ENCODE measurements at regions not wholly inside any gene's neighbourhood (a gene's known extent, or its start where the extent isn't known, plus 50 kb on each side); places are given as distances from the start of the nearest gene placed in this dataset.
"Not testable (repeated sequence)": the region's sequence is repeated elsewhere in the genome, so short reads cannot be mapped to it uniquely, and the experiment has no call there.

DNA sequence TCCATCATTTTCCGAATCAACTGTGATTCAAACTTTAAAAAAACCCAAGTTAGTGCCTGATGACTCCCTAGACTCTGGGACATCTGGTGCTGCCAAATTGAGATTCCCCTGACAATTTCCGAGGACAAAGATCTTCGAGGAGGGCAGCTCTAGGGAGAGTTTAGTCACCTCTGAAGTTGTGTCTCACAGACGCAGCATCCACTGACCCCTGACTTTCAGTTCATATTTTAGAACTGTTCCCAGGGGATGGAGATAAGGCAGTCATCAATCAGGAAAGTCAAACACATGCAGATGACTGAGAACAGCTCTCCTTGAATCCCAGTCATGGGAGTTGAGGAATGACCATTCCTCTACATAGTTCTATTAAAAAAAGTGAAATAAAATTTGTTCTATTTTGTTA lies 643.9 kb downstream of the TRIML1 start:
- FAIRE-seq (no peak), DNase-seq (ENCODE audit: extremely low spot score, insufficient read length, low read depth) (no peak)

DNA sequence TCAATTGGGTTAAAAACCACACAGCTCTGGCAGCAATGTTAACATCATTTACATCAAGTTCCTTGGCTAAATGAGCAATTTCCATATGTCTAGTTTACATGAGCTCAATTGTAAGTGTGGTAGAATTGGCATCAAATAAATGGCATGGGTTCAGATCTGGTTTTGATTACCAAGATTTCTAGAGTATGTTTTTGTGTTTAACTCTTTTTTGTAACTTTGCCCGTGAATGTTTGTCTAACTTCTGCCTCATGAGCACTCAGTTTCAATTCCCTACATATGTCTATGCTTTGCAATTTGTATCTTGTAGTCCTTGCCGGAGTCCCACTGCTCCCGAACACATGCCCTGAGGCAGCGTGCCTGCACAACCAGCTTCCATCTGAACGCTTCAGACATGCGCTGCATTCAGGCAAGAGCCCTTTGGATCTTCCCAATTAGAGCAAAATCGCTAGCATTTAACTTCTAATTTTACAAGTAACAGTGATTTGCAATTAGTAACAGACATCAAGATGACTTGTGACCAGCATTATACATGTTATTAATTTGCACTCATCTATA lies 644.4 kb downstream of the TRIML1 start:
- DNase-seq (ENCODE audit: extremely low spot score, insufficient read length, low read depth) (no peak), FAIRE-seq (no peak)

DNA sequence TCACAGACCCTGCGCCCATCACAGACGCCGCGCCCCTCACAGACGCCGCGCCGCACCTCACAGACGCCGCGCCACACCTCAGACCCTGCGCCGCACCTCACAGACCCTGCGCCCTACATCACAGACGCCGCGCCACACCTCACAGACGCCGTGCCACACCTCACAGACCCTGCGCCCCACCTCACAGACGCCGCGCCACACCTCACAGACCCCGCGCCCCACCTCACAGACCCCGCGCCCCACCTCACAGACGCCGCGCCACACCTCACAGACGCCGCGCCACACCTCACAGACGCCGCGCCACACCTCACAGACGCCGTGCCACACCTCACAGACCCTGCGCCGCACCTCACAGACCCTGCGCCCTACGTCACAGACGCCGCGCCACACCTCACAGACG lies 657.4 kb downstream of the TRIML1 start:
- FAIRE-seq; DNase-seq (ENCODE audit: extremely low spot score, insufficient read length, low read depth): not testable (repeated sequence)

DNA sequence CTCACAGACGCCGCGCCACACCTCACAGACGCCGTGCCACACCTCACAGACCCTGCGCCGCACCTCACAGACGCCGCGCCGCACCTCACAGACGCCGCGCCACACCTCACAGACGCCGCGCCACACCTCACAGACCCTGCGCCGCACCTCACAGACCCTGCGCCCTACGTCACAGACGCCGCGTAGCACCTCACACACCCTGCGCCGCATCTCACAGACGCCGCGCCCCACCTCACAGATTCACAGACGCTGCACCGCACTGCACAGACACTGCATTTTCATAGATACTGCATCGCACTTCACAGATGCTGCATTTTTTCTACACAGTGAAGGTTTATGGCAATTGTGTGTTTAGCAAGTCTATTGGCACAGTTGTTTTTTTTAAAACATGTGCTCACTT lies 657.8 kb downstream of the TRIML1 start:
- DNase-seq (ENCODE audit: extremely low spot score, insufficient read length, low read depth), result not testable (repeated sequence)

DNA sequence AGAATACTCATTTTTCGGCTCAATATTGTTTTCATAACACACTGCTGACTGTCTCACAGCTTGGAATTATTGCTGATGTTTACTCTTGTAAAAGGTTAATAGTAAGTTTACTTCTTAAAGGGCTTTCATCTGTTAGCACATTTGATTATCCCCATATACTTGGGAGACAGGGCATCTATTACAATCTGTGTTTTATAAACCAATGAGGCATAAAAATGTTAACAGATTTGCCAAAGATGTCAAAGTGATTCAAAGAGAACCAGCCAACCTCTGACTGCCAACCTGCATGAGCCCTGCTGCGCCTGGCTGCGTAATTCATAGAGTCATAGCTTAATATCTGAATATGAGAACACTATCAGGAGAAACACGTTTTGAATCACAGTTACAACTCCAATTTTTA lies 665.6 kb downstream of the TRIML1 start:
- DNase-seq (ENCODE audit: extremely low spot score, insufficient read length, low read depth) (no peak), FAIRE-seq (no peak)

More for the DNA sequence above, 657.8 kb downstream of the TRIML1 start:
- FAIRE-seq, result not testable (repeated sequence)

DNA sequence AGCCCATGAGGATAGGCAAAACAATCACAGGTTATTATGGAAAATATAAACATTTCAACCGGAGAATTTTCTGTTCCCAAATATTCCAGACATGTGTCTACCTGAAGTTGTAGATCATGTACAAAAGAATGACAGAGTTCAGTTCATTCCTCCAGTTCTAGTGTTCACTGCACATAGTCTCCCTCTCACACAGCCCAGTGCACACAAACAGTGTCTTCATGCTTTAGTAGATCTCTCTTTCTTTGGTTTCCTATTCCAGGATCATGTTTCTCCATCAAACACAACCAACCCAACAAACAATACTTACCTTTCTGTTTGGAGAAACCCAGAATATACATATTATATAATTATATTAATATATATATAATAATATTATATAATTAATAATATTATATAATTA lies 671.9 kb downstream of the TRIML1 start:
- DNase-seq (ENCODE audit: extremely low spot score, insufficient read length, low read depth) (no peak), FAIRE-seq (no peak)

DNA sequence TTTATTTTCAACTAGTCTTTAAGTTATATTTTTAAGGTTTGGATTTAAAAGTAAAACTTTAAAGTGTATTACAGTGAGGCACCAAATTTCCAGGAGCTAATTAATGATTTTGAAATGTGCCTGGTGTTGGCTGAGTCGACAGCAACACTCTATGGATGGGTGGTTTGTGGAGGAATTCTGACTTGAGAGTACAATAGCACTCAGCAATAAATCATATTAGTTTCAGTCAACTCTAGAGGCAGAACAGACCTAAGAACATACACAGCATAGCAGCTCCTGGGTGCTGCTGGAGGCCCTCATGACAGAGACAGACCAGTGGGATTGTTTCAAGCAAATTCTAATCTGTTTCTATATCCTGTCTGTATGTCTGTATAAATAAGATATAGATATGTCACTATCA lies 673.4 kb downstream of the TRIML1 start:
- FAIRE-seq, result no peak
- DNase-seq (ENCODE audit: extremely low spot score, insufficient read length, low read depth), result no peak

DNA sequence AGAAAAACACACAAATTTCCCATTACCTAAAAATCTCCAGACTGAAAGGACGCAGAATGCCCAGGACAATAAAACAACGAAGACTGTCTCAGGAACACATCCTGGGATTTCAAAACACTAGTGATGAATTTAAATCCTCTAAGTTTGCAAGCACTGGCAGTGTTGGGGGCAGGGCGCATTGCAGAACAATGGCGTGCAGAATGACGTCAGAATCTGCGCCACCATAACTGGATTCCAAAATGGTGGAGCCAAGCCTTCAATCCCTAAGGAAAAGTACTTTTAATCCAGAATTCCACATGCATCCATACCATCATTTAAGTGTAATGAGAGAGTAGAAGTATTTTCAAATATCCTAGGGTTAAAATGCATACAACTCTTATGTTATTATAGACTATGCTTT lies 679.1 kb downstream of the TRIML1 start:
- no peak for FAIRE-seq
- DNase-seq (ENCODE audit: extremely low spot score, insufficient read length, low read depth), result no peak

DNA sequence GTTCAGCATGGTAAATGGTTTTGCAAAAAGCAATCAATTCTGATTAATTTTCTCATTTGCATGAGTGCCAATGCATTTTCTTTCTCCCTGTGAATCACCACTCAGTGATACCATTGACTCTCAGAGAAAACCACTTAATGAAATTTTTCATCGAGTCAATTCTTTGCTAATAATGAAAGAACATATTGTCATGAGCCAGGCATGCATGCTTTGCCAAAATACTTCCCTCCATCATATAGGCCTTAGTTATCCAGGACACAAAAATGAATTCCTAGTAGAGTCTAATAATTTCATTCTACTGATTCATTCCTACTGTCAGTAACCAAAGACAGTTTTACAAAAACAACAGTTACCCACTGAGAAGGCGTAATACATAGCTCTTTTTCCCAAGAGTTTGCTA lies 680.0 kb downstream of the TRIML1 start:
- FAIRE-seq (no peak), DNase-seq (ENCODE audit: extremely low spot score, insufficient read length, low read depth) (no peak)

DNA sequence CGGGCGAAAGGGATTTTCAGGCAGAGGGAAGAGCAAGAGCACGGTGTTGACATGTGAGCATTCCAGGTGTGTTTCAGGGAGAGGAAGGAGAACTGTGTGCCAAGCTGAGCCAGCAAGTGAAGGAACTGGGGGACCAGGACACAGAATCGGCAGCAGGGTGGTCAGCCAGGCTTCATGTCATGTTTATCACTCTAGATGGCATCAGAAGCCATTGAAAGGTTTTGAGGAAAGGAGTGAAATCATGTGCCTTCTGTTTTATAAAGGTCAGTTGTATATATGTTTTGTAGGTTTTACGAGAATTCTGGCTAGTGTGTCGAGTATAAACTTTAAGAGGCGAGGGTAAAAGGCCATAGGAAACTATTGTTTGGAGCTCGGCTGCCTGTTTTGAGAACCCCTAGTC lies 682.3 kb downstream of the TRIML1 start:
- FAIRE-seq (no peak), DNase-seq (ENCODE audit: extremely low spot score, insufficient read length, low read depth) (no peak)

DNA sequence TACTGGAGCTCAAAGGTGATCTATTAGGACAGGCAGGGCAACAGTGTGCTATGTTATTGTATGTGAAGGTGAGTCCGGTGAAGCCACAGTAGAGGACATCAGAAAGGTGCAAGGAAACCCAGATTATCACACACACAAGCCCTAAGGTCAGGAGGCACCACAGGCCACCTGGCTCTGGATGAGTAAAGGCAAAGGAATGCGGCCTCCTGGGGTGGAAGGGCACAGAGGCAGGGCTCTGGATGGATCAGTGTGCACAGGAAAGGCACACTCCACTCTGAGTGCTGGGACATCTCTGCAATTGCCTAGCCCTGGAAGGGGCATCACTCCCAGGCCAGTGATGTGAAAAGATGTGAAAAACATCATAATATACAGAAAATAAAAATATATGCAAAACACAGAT lies 683.5 kb downstream of the TRIML1 start:
- DNase-seq (ENCODE audit: extremely low spot score, insufficient read length, low read depth), result no peak

DNA sequence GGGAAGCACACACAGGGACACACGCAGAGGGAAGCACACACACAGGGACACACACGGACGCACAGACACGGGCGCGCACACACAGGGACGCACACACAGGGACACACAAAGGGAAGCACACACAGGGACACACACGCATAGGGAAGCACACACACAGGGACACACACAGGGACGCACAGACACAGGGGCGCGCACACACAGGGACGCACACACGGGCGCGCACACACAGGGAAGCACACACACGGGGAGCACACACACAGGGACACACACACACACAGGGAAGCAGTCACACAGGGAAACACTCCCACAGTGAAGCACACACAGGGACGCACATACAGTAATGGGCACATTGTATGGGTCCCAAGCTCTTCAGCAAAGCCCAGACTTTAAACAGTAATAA lies 685.3 kb downstream of the TRIML1 start:
- no peak for DNase-seq (ENCODE audit: extremely low spot score, insufficient read length, low read depth)
- no peak for FAIRE-seq

More for the DNA sequence above, 683.5 kb downstream of the TRIML1 start:
- FAIRE-seq, result no peak

DNA sequence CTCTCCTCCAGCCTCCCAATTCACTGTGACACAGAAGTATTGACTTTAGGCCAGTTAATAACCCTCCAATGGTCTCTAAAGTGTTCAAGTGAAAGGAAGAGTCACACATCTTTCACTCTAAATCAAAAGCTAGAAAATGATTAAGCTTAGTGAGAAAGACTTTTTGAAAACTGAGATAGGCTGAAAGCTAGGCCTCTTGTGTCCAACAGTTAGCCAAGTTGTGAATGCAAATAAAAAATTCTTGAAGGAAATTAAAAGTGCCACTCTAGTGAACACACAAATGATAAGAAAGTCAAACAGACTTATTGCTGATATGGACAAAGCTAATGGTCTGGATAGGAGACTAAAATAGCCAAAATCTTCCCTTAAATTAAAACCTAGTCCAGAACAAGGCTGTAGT lies 687.2 kb downstream of the TRIML1 start:
- FAIRE-seq (no peak), DNase-seq (ENCODE audit: extremely low spot score, insufficient read length, low read depth) (no peak)

DNA sequence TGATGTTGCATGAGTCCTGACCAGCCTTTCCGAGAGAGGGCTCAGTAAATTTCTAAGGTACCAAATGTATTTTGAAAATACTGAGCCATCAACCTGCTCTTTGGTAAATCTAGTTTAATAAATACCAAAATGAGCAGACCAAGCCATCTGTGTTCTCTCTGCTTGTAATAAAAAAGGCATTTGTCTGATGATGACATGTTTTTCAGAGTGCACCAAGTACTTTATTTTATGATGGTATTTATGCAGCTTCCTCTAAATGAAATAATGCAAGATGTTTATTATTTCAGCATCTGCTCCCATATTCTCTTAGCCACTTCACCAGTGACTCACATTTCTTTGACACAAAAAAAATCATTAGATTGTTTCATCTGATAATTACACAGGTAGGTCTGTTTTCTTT lies 700.5 kb downstream of the TRIML1 start:
- FAIRE-seq (no peak), DNase-seq (ENCODE audit: extremely low spot score, insufficient read length, low read depth) (no peak)

DNA sequence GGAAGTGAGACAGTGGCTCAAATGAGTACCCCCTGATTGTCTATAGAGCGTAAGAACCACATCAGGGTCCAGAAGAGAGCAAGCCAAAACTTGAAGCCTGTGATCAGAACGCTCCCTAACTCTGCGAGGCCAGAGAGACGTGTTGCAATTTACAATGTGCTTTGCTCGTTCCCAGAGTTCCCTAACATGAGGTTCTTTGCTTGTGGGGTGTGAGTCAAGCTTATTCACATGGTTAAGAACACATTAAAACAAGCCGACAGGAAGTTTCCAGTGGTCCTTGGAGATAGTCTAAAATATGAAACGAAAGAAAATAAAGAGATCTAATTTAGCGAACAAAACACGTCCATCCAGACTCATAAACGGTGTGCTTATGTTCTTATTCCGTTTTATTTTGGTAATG lies 702.3 kb downstream of the TRIML1 start:
- FAIRE-seq, result no peak
- DNase-seq (ENCODE audit: extremely low spot score, insufficient read length, low read depth), result no peak

DNA sequence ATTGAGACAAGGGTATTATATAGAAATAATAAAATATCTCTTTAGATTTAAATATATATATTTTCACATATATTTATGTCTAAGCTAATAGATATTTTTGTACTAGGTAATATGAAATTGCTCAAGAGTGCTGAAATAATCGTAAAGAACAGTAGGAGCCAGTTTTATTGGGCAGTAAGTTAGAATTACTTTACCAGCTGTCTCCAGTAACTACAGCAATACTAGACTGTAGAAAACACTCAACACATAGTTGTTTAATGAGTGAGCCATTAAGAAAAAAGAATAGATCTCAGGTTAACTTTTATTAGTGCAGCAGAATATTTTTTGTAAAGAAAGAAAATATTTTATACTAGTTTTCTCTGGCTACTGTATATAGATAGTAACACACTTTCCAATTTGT lies 715.2 kb downstream of the TRIML1 start:
- FAIRE-seq, result no peak
- DNase-seq (ENCODE audit: extremely low spot score, insufficient read length, low read depth), result no peak

DNA sequence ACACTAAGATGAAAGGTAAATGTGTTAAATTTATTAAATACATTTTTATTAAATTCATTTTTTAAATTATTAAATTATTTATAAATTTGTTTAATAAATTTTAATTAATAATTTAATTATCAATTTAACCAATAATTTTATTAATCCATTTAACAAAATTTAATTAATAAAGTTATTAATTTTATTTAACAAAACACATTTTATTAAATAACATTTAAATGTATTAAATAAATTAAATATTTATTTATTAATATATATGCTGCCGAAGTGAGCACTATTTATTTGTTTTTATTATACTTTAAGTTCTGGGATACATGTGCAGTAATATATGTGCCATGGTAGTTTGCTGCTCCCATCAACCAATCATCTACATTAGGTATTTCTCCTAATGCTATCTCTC lies 719.5 kb downstream of the TRIML1 start:
- no peak for FAIRE-seq
- DNase-seq (ENCODE audit: extremely low spot score, insufficient read length, low read depth), result no peak

DNA sequence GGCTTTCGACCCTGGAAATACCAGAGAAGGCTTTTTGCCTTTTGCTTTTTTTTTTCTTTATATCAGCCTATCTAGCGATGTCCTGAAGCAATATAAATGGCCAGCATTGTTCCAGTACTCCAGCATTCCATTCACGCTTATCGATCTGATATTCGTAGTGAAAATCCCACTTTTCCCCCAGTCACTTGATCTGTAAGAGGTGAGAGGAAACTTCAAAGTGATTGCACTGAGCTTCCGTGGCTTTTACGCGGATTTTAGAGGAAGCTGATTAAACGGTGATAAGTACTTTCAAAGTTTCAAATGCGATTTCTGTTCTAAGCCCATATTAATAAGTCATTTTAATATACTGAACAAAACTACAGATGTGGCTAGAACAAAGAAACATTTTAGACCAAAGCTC lies 725.5 kb downstream of the TRIML1 start:
- no peak for DNase-seq (ENCODE audit: extremely low spot score, insufficient read length, low read depth)
- no peak for FAIRE-seq

DNA sequence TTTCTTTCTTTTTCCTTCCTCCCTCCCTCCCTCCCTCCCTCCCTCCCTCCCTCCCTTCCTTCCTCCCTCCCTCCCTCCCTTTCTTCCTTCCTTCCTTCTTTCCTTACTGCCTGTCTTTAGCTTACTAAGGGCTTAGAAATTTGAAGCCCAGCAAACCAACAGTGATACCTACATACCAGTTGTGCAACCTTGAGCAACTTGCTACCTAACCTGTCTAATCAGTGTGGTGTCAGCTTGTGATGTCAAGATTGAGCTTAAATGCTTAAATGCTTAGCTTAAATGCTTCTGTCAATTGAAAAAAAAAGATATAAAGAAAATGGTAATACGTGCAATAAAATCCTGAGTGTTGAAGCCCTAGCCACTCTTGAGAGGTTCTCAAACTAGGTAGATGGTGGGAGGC lies 728.6 kb downstream of the TRIML1 start:
- DNase-seq (ENCODE audit: extremely low spot score, insufficient read length, low read depth) (no peak), FAIRE-seq (no peak)

DNA sequence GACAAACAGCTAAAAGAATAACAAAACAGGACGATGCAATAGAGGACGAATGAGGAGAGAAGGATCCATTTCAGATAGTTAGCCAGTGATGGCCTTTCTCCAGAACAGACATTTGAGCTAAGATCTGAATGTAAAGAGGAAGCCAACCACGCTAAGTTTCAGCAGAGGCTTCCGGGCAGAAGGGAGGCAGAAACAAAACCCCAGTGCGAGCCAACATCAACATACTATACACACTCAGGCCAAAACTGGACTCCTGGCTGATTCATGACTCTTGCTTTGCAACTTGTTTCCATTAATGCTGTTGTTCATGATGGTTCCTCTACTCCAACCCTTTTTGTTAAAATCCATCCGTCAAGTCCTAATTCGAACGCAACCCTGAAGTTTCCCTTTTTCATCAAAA lies 730.3 kb downstream of the TRIML1 start:
- no peak for FAIRE-seq
- DNase-seq (ENCODE audit: extremely low spot score, insufficient read length, low read depth), result no peak

DNA sequence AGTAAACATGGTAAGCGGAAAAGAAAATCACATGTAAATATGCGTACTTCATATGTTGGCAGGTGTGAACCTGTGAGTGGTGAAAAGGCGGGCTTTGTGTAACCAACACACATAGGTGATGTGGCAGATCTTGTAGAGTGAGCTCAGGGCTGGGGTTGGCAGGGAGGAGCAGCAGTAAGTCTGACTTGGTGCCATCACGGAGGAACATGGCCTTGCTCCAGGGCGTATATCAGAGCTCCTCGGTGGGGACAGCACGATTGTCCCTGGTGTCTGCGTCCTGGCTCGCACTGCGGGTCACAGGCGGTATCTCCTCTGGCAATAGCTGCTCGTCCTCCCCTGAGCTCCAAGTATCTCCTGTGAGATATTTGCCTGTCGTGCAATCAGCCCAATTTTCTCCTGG lies 733.6 kb downstream of the TRIML1 start:
- DNase-seq (ENCODE audit: extremely low spot score, insufficient read length, low read depth), result no peak
- FAIRE-seq, result no peak

DNA sequence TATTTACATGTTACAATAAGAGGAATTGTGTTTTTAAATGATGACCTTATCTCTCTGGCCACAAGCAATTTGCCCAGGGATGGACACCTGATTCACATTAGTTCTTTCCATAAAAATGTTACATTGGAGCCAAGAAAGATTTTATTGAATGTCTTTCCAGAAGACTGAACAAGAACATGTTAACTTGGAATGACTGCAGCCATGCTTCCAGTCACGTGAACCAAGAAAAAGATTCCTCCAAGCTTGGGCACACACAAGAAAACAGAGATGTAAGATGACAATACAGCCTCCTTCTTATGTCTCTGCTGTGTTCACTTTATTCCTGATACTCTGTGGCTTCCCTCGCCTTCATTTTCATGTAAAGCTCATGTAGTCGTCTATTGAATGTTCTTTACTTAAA lies 737.6 kb downstream of the TRIML1 start:
- FAIRE-seq (no peak), DNase-seq (ENCODE audit: extremely low spot score, insufficient read length, low read depth) (no peak)

DNA sequence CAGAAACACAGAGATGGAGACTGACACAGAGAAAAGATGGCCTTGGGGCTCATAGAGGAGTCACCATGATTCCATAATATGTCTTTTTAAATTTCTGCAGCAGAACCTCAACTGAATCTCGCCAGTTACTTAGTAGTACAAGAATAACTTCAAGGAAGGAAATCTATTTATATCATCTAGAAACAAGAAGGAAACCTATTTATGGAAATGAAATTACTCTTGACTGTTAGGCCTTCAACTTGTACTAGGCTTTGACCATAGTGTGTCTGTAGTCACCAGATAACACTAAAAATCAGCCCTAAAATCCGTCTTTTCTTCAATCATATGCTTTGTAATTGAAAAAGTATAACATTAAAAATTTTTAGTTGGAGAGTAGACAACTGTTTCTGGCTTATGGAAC lies 740.4 kb downstream of the TRIML1 start:
- DNase-seq (ENCODE audit: extremely low spot score, insufficient read length, low read depth), result no peak
- no peak for FAIRE-seq
